ENCODE measurements at regions not wholly inside any gene's neighbourhood (a gene's known extent, or its start where the extent isn't known, plus 50 kb on each side); places are given as distances from the start of the nearest gene placed in this dataset.

DNA sequence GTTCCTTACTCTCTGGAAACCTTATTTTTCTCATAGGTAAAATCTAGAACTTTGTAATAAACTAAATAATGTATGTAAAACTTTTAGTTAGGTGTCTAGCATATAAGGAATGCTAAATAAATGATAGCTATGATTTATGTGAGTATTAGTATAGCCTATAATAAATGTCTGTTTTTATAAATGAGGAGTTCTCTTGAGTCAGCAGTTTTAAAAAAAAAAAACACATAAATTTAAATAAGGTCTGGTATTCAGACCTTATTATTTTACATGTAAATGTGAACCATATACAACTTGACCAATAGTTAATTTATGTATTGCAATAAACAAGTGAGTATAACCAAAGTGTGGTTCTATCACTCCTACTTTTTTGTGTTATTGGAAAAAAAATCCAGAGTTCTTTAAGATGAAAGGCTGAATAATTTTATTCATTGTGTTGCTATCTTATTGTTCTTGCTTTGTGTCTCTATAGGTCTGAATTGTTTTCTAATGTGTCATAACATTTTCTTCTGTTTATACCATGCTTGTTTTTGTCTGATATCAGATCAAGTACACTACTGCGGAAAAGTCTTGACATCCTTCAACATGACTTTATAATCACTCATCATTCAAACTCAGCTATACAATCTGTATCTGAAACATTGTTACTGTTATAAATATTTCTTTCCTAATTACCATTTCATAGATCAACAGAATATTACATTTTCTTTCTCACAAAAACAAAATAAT lies 115.7 kb downstream of the RASSF9 start:
- Histone ChIP-seq H3K9me2 (ENCODE audit: low read depth, low read length) (no peaks in the 10 kb centered on the region), H3K4me2 (ENCODE audit: low read length) (no peak overlapping the region), H3K27me3 (ENCODE audit: insufficient read depth, low read length) (no peaks in the 10 kb centered on the region), H3K4me1 (ENCODE audit: insufficient read depth, low read length, severe bottlenecking) (no peaks in the 10 kb centered on the region), H3K9me3 (ENCODE audit: low read length) (no peaks in the 10 kb centered on the region), H2AFZ (ENCODE audit: low read length) (no peak overlapping the region), H3K79me2 (ENCODE audit: insufficient read depth, low read length) (no peaks in the 10 kb centered on the region), H3F3A (ENCODE audit: insufficient read depth, low read length) (no peaks in the 10 kb centered on the region), H4K20me1 (ENCODE audit: insufficient read depth, low read length) (no peaks in the 10 kb centered on the region), H3K9ac (ENCODE audit: low read length) (no peak overlapping the region), H3K36me3 (ENCODE audit: insufficient read depth, low read length) (no peaks in the 10 kb centered on the region), H3K4me3 (ENCODE audit: low read depth, low read length, poor library complexity, severe bottlenecking) (no peak overlapping the region), H3K27ac (ENCODE audit: low read depth, low read length, poor library complexity, severe bottlenecking) (no peak overlapping the region)
- TF ChIP-seq EZH2 (IDR thresholded peaks at IDR 0.05; ENCODE audit: borderline replicate concordance, low read length) (no peak), CTCF (IDR thresholded peaks at IDR 0.05; ENCODE audit: low read length) (no peak)

GRCh38 chr12:85725991-85726390 lies 110.2 kb downstream of the RASSF9 start:
- H3K27ac ChIP-seq (ENCODE audit: low read depth, low read length, poor library complexity, severe bottlenecking): no peak overlapping the region
- H3K9ac ChIP-seq (ENCODE audit: low read length): no peak overlapping the region
- H3K4me2 ChIP-seq (ENCODE audit: low read length): no peak overlapping the region
- no peaks in the 10 kb centered on the region for H3K9me2 ChIP-seq (ENCODE audit: low read depth, low read length)
- TF ChIP-seq CTCF (IDR thresholded peaks at IDR 0.05; ENCODE audit: low read length): no peak
- TF ChIP-seq EZH2 (IDR thresholded peaks at IDR 0.05; ENCODE audit: borderline replicate concordance, low read length): no peak
- H3K9me3 ChIP-seq (ENCODE audit: low read length): no peaks in the 10 kb centered on the region
- H4K20me1 ChIP-seq (ENCODE audit: insufficient read depth, low read length): no peaks in the 10 kb centered on the region
- H3K27me3 ChIP-seq (ENCODE audit: insufficient read depth, low read length): no peaks in the 10 kb centered on the region
- no peak overlapping the region for H3K4me3 ChIP-seq (ENCODE audit: low read depth, low read length, poor library complexity, severe bottlenecking)
- H3F3A ChIP-seq (ENCODE audit: insufficient read depth, low read length): no peaks in the 10 kb centered on the region
- H3K36me3 ChIP-seq (ENCODE audit: insufficient read depth, low read length): no peaks in the 10 kb centered on the region
- no peaks in the 10 kb centered on the region for H3K4me1 ChIP-seq (ENCODE audit: insufficient read depth, low read length, severe bottlenecking)
- no peaks in the 10 kb centered on the region for H3K79me2 ChIP-seq (ENCODE audit: insufficient read depth, low read length)
- H2AFZ ChIP-seq (ENCODE audit: low read length): no peak overlapping the region

DNA sequence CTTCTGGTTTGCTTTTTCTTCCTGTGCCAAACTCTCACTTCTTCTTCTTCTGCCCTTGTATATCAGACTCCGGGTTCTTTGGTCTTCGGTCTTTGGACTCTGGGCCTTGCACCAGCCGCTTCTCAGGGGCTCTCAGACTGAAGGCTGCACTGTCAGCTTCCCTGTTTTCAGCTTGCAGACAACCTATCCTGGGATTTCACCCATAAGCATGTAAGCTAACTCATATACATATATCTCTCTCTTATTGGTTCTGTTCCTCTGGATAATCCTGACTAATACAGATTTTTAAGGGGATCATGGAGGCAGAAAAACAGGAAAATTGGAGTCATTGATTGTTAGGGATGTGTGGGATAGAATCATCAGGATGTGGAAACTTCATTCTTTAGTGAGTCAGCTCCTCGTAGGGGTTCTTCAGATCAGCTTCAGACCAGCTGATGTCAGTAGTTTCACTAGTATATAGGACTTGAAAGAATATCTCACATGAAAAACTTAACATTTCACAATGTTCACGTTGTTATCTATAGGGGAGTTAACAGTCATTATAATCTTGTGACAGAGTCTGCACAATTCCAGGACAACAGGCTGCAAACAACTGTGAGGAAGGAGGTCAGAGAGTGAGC lies 102.9 kb downstream of the RASSF9 start:
- no peak overlapping the region for H2AFZ ChIP-seq (ENCODE audit: low read length)
- no peaks in the 10 kb centered on the region for H3K79me2 ChIP-seq (ENCODE audit: insufficient read depth, low read length)
- no peaks in the 10 kb centered on the region for H3K9me3 ChIP-seq (ENCODE audit: low read length)
- H3K27me3 ChIP-seq (ENCODE audit: insufficient read depth, low read length): no peaks in the 10 kb centered on the region
- no peak overlapping the region for H3K4me2 ChIP-seq (ENCODE audit: low read length)
- no peak overlapping the region for H3K4me3 ChIP-seq (ENCODE audit: low read depth, low read length, poor library complexity, severe bottlenecking)
- TF ChIP-seq CTCF (IDR thresholded peaks at IDR 0.05; ENCODE audit: low read length): no peak
- no peak for TF ChIP-seq EZH2 (IDR thresholded peaks at IDR 0.05; ENCODE audit: borderline replicate concordance, low read length)
- H3F3A ChIP-seq (ENCODE audit: insufficient read depth, low read length): no peaks in the 10 kb centered on the region
- H4K20me1 ChIP-seq (ENCODE audit: insufficient read depth, low read length): no peaks in the 10 kb centered on the region
- no peaks in the 10 kb centered on the region for H3K9me2 ChIP-seq (ENCODE audit: low read depth, low read length)
- no peaks in the 10 kb centered on the region for H3K4me1 ChIP-seq (ENCODE audit: insufficient read depth, low read length, severe bottlenecking)
- no peak overlapping the region for H3K9ac ChIP-seq (ENCODE audit: low read length)
- H3K27ac ChIP-seq (ENCODE audit: low read depth, low read length, poor library complexity, severe bottlenecking): no peak overlapping the region
- H3K36me3 ChIP-seq (ENCODE audit: insufficient read depth, low read length): no peaks in the 10 kb centered on the region
